HEK293 (cell line): ENCODE measurements at regions not wholly inside any gene's neighbourhood (a gene's known extent, or its start where the extent isn't known, plus 50 kb on each side); places are given as distances from the start of the nearest gene placed in this dataset.
"Not testable (repeated sequence)": the region's sequence is repeated elsewhere in the genome, so short reads cannot be mapped to it uniquely, and the experiment has no call there.

Experiments
- CTCF ChIA-PET: fragments of 350-600 bp; formaldehyde crosslinking; extraction: SDS; loops from one replicate; lab custom pipeline; 2021; ENCODE audit warnings: antibody characterized with exemption; lab: Yijun Ruan, JAX
- POLR2A ChIA-PET: fragments of 300-600 bp; formaldehyde crosslinking; extraction: SDS; loops from one replicate; lab custom pipeline; 2020; ENCODE audit warnings: antibody characterized with exemption, inconsistent platforms; lab: Yijun Ruan, JAX
- H3K27ac ChIP-seq: fragments of 200-500 bp; sonication (Bioruptor generic); 2 replicates; pipeline ENCODE4 v1.5.1; 2014; ENCODE audit warnings: low read depth, low read length, control low read depth, inconsistent platforms; ENCODE audit errors: extremely low read depth
- H3K36me3 ChIP-seq, 2 experiments: fragments of 200-500 bp in 1 of 2; sonication (Bioruptor generic) in 1 of 2; 1 replicate in 1 of 2; 2 replicates in 1 of 2; pipeline ENCODE4 v1.5.1; 2014 to 2017; ENCODE audit warnings: inconsistent platforms in 2 of 2, low read length in 2 of 2; ENCODE audit not compliant: control insufficient read depth in 2 of 2, insufficient read depth in 1 of 2
- H3K4me1 ChIP-seq: fragments of 200-500 bp; sonication (Bioruptor generic); 2 replicates; pipeline ENCODE4 v1.5.1; 2014; ENCODE audit warnings: mild to moderate bottlenecking, low read length, inconsistent platforms; ENCODE audit not compliant: control insufficient read depth, insufficient read depth
- H3K4me3 ChIP-seq: 2 replicates; pipeline ENCODE4 v1.5.1; 2011; ENCODE audit warnings: low read depth, mild to moderate bottlenecking, control low read depth, low read length, moderate library complexity
- H3K9me3 ChIP-seq: fragments of 200-500 bp; sonication (Bioruptor generic); 2 replicates; pipeline ENCODE4 v1.5.1; 2014; ENCODE audit warnings: low read depth, low read length, inconsistent platforms; ENCODE audit not compliant: control insufficient read depth, insufficient read depth
- GLI4 ChIP-seq: fragments of 450-650 bp; formaldehyde crosslinking; IDR thresholded peaks from 2 replicates; pipeline ENCODE4 v1.5.1; 2016; ENCODE audit warnings: missing biosample characterization, missing genetic modification characterization
- HOXC10 ChIP-seq: sonication (generic); formaldehyde crosslinking; IDR thresholded peaks from 2 replicates; pipeline ENCODE4 v1.8.1; 2023; ENCODE audit warnings: mild to moderate bottlenecking, missing genetic modification reagents
- KLF1 ChIP-seq: fragments of 450-650 bp; formaldehyde crosslinking; IDR thresholded peaks from 2 replicates; pipeline ENCODE4 v1.5.1; 2016; ENCODE audit warnings: missing biosample characterization, missing genetic modification characterization
- KLF10 ChIP-seq: fragments of 450-650 bp; IDR thresholded peaks from 2 replicates; pipeline ENCODE4 v1.5.1; 2018; ENCODE audit warnings: missing biosample characterization, mild to moderate bottlenecking, missing genetic modification characterization
- KLF7 ChIP-seq: fragments of 450-650 bp; formaldehyde crosslinking; IDR thresholded peaks from 2 replicates; pipeline ENCODE4 v1.5.1; 2016; ENCODE audit warnings: missing biosample characterization, missing genetic modification characterization, borderline replicate concordance
- PRDM1 ChIP-seq: fragments of 450-650 bp; formaldehyde crosslinking; IDR thresholded peaks from 2 replicates; pipeline ENCODE4; 2016; ENCODE audit warnings: missing biosample characterization, missing genetic modification characterization
- SP2 ChIP-seq: fragments of 450-650 bp; formaldehyde crosslinking; IDR thresholded peaks from 2 replicates; pipeline ENCODE4 v1.5.1; 2016; ENCODE audit warnings: missing biosample characterization, missing genetic modification characterization
- ZBTB8A ChIP-seq: fragments of 450-650 bp; formaldehyde crosslinking; IDR thresholded peaks from 2 replicates; pipeline ENCODE4 v1.5.1; 2016; ENCODE audit warnings: missing biosample characterization, missing genetic modification characterization
- ZIC2 ChIP-seq: fragments of 450-650 bp; formaldehyde crosslinking; IDR thresholded peaks from 2 replicates; pipeline ENCODE4 v1.5.1; 2016; ENCODE audit warnings: missing biosample characterization, missing genetic modification characterization
- ZNF132 ChIP-seq: fragments of 450-650 bp; formaldehyde crosslinking; IDR thresholded peaks from 2 replicates; pipeline ENCODE4 v1.5.1; 2017; ENCODE audit warnings: missing biosample characterization, missing genetic modification characterization, borderline replicate concordance
- ZNF184 ChIP-seq: fragments of 450-650 bp; IDR thresholded peaks from 2 replicates; pipeline ENCODE4 v1.5.1; 2018; ENCODE audit warnings: missing biosample characterization, mild to moderate bottlenecking, missing genetic modification characterization
- ZNF214 ChIP-seq: fragments of 450-650 bp; formaldehyde crosslinking; IDR thresholded peaks from 2 replicates; pipeline ENCODE4 v1.5.1; 2017; ENCODE audit warnings: missing biosample characterization, mild to moderate bottlenecking, missing genetic modification characterization, borderline replicate concordance
- ZNF366 ChIP-seq: fragments of 450-650 bp; formaldehyde crosslinking; conservative IDR thresholded peaks from 2 replicates; pipeline ENCODE4 v1.5.1; 2016; ENCODE audit warnings: missing biosample characterization, missing genetic modification characterization
- ZNF449 ChIP-seq: fragments of 450-650 bp; formaldehyde crosslinking; IDR thresholded peaks from 2 replicates; pipeline ENCODE4 v1.5.1; 2017; ENCODE audit warnings: missing biosample characterization, mild to moderate bottlenecking, missing genetic modification characterization, moderate library complexity
- ZNF510 ChIP-seq: fragments of 450-650 bp; formaldehyde crosslinking; IDR thresholded peaks from 2 replicates; pipeline ENCODE4 v1.5.1; 2018; ENCODE audit warnings: mild to moderate bottlenecking, missing genetic modification characterization, missing biosample characterization; ENCODE audit not compliant: insufficient replicate concordance
- ZNF521 ChIP-seq: fragments of 450-650 bp; formaldehyde crosslinking; IDR thresholded peaks from 2 replicates; pipeline ENCODE4 v1.5.1; 2017; ENCODE audit warnings: missing biosample characterization, mild to moderate bottlenecking, missing genetic modification characterization
- ZSCAN23 ChIP-seq: fragments of 450-650 bp; formaldehyde crosslinking; IDR thresholded peaks from 2 replicates; pipeline ENCODE4 v1.5.1; 2016; ENCODE audit warnings: missing biosample characterization, missing genetic modification characterization
- TF ChIP-seq, protein P1 (sequence below): fragments of 450-650 bp; formaldehyde crosslinking; optimal IDR thresholded peaks from 2 replicates; pipeline ENCODE3; 2016; ENCODE audit warnings: missing biosample characterization, mild to moderate bottlenecking, missing genetic modification characterization
- TF ChIP-seq, protein P2 (sequence below): fragments of 450-650 bp; formaldehyde crosslinking; IDR thresholded peaks from 2 replicates; pipeline ENCODE4 v1.5.1; 2016; ENCODE audit warnings: missing biosample characterization, missing genetic modification characterization, borderline replicate concordance
- TF ChIP-seq, protein P3 (sequence below): fragments of 450-650 bp; formaldehyde crosslinking; IDR thresholded peaks from 2 replicates; pipeline ENCODE4 v1.5.1; 2017; ENCODE audit warnings: missing biosample characterization, missing genetic modification characterization

DNA sequence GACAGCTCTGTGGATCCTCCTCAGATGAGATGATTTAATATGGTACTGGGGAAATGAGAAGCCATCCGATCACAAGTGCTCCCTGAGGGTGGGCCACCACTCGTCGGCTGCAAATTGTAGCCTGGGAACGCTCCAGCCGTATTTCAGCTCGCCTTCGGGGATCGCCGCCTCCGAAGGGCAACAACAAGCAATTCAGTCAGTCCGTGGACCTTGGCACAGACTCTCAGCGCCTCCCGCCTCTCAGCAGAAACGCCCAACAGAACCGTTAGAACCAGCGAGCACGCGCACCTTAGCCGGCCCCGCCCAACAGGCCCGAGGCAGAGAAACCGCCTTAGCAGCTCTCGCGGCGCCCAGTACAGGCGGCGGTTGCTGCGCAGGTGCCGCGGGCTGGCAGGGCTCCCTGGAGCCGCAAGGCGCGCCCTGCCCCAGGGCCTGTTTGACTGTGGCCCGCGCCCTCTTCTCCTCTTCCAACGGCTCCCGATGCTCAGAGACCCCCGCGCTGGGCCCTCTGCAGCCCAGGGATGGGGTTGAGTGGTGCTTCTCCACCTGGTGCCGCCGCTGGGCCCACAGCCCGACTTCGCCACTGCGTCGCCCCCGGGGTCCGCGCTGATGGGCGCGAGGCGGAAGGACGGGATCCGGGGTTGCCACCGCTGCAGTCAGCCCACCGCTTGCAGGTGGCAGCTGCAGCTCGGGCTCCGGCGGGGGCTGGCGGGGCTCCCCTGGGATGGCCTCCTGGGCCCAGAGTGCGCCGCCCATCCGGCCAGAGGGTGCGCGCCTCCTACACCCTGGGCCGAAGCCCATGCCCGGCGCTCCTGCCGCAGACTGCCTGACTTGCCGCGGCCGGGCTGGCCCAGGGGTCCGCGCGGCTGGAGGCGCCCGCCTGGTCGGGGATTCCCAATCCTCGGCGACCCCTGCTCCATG is 77.9 kb upstream of the PABPC3 start:
- H3K4me3 ChIP-seq, H3K9me3 ChIP-seq, POLR2A ChIA-PET, H3K4me1 ChIP-seq, H3K36me3 ChIP-seq, H3K27ac ChIP-seq: not testable (repeated sequence)
- CTCF ChIA-PET, result interaction anchor here (0.6 kb wide), 1 partner anchor 206 kb away, joined by 3 read pairs; no protein-coding TSS in a partner anchor
- TF ChIP-seq SP2 (tag by site-specific recombination), result 0 out of 2 replicates have a peak, but pooled peaks have one; percentile 28
- peak; percentile 46; the same call in 1 of the 2 replicates for TF ChIP-seq KLF1 (tag by site-specific recombination)
- 0 out of 2 replicates have a peak, but pooled peaks have one; percentile 10 for TF ChIP-seq ZBTB8A
- TF ChIP-seq ZNF449 (tag by site-specific recombination), result peak; percentile 94
- TF ChIP-seq, protein P1, sequence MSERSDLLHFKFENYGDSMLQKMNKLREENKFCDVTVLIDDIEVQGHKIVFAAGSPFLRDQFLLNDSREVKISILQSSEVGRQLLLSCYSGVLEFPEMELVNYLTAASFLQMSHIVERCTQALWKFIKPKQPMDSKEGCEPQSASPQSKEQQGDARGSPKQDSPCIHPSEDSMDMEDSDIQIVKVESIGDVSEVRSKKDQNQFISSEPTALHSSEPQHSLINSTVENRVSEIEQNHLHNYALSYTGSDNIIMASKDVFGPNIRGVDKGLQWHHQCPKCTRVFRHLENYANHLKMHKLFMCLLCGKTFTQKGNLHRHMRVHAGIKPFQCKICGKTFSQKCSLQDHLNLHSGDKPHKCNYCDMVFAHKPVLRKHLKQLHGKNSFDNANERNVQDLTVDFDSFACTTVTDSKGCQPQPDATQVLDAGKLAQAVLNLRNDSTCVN (tag by site-specific recombination), result peak; percentile 49

- H3K36me3 ChIP-seq, result no peaks in the 10 kb centered on the region
- H3K4me3 ChIP-seq, result no peak overlapping the region
- TF ChIP-seq, protein P2, sequence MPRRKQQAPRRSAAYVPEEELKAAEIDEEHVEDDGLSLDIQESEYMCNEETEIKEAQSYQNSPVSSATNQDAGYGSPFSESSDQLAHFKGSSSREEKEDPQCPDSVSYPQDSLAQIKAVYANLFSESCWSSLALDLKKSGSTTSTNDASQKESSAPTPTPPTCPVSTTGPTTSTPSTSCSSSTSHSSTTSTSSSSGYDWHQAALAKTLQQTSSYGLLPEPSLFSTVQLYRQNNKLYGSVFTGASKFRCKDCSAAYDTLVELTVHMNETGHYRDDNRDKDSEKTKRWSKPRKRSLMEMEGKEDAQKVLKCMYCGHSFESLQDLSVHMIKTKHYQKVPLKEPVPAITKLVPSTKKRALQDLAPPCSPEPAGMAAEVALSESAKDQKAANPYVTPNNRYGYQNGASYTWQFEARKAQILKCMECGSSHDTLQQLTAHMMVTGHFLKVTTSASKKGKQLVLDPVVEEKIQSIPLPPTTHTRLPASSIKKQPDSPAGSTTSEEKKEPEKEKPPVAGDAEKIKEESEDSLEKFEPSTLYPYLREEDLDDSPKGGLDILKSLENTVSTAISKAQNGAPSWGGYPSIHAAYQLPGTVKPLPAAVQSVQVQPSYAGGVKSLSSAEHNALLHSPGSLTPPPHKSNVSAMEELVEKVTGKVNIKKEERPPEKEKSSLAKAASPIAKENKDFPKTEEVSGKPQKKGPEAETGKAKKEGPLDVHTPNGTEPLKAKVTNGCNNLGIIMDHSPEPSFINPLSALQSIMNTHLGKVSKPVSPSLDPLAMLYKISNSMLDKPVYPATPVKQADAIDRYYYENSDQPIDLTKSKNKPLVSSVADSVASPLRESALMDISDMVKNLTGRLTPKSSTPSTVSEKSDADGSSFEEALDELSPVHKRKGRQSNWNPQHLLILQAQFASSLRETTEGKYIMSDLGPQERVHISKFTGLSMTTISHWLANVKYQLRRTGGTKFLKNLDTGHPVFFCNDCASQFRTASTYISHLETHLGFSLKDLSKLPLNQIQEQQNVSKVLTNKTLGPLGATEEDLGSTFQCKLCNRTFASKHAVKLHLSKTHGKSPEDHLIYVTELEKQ (tag by site-specific recombination), result no peak
- no peak for TF ChIP-seq ZNF510
- no peak for TF ChIP-seq ZNF132 (tag by site-specific recombination)
- CTCF ChIA-PET, result no interaction called here
- POLR2A ChIA-PET, result no interaction called here
- H3K9me3 ChIP-seq, result no peaks in the 10 kb centered on the region
- no peaks in the 10 kb centered on the region for H3K4me1 ChIP-seq
- H3K27ac ChIP-seq, result no peak overlapping the region
Observed at GRCh38 chr13:25018729-25019115, 77.2 kb upstream of the PABPC3 start.

GRCh38 chr13:25019741-25020140 is 76.2 kb upstream of the PABPC3 start:
- POLR2A ChIA-PET, H3K9me3 ChIP-seq, H3K4me1 ChIP-seq, H3K36me3 ChIP-seq, CTCF ChIA-PET, H3K4me3 ChIP-seq, H3K27ac ChIP-seq: not testable (repeated sequence)

DNA sequence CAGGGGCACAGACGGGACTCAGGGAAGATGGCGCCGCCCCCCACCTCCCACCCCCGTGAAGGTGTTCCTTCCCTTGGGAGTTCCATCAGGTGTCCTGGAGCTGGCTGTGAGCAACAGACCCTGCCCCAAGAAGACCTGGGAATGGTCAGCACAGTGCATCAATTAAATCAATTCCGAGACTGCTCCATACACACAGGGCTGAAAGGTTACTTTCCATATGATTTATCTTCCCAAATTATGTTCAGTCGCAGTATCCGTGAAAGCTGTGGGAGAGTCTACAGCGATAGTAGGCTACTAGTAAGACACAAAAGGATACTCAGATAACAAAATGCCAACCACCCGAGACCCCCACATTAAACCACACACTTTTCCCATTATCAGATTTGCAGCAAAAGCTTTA is 71.8 kb upstream of the PABPC3 start:
- ChIA-PET POLR2A (interaction anchor here (0.6 kb wide), 1 partner anchor 23 kb away, joined by 4 read pairs; no protein-coding TSS in a partner anchor), CTCF (no interaction called here)
- no peaks in the 10 kb centered on the region for H3K9me3 ChIP-seq
- no peaks in the 10 kb centered on the region for H3K36me3 ChIP-seq
- H3K27ac ChIP-seq, result no peak overlapping the region
- no peaks in the 10 kb centered on the region for H3K4me1 ChIP-seq
- no peak overlapping the region for H3K4me3 ChIP-seq
- TF ChIP-seq ZNF184 (tag by site-specific recombination) (no peak), HOXC10 (CRISPR knock-in tag) (no peak), ZNF521 (no peak), GLI4 (tag by site-specific recombination) (no peak), ZNF214 (tag by site-specific recombination) (no peak), ZNF366 (tag by site-specific recombination) (no peak), KLF10 (tag by site-specific recombination) (no peak), ZSCAN23 (no peak), KLF7 (tag by site-specific recombination) (no peak), PRDM1 (no peak), ZIC2 (tag by site-specific recombination) (no peak)
- TF ChIP-seq, protein P3, sequence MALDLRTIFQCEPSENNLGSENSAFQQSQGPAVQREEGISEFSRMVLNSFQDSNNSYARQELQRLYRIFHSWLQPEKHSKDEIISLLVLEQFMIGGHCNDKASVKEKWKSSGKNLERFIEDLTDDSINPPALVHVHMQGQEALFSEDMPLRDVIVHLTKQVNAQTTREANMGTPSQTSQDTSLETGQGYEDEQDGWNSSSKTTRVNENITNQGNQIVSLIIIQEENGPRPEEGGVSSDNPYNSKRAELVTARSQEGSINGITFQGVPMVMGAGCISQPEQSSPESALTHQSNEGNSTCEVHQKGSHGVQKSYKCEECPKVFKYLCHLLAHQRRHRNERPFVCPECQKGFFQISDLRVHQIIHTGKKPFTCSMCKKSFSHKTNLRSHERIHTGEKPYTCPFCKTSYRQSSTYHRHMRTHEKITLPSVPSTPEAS, result no peak
